GM12878 (cell line): ENCODE measurements at regions not wholly inside any gene's neighbourhood (a gene's known extent, or its start where the extent isn't known, plus 50 kb on each side); places are given as distances from the start of the nearest gene placed in this dataset.

Experiments used
- ATAC-seq: fragments of 200-7000 bp; cut with Tn5 transposase; 3 replicates; pipeline ENCODE4 v1.9.1; 2020; ENCODE audit warnings: mild to moderate bottlenecking, moderate library complexity
- BruUV-seq: library from RNA; stranded (reverse); fragments of 400-500 nt; replicated peaks from 2 replicates; lab custom pipeline; 2021; lab: Mats Ljungman, UMichigan
- CTCF ChIA-PET: fragments of 300-600 bp; sonication (Branson Sonifier 250); formaldehyde crosslinking; extraction: SDS; loops from one replicate; lab custom pipeline; 2021; ENCODE audit warnings: inconsistent platforms; lab: Yijun Ruan, JAX
- POLR2A ChIA-PET: fragments of 350-600 bp; formaldehyde crosslinking; extraction: SDS; loops from one replicate; lab custom pipeline; 2021; ENCODE audit warnings: inconsistent platforms; lab: Charles Lee
- RAD21 ChIA-PET: fragments of 300-600 bp; sonication (Branson Sonifier 250); formaldehyde crosslinking; loops from one replicate; lab custom pipeline; 2023; ENCODE audit warnings: antibody characterized with exemption; ENCODE audit not compliant: unreplicated experiment; lab: Charles Lee
- SMC1A ChIA-PET: fragments of 300-600 bp; sonication (Branson Sonifier 250); formaldehyde crosslinking; loops from one replicate; lab custom pipeline; 2023; ENCODE audit not compliant: unreplicated experiment, uncharacterized antibody; lab: Charles Lee
- DNase-seq: peaks from one replicate; pipeline ENCODE4 v3.0.0-alpha.2; 2011; ENCODE audit warnings: low read depth, low spot score
- FAIRE-seq: peaks from 3 replicates; lab custom pipeline; 2011; peaks lifted over from hg19 to GRCh38; lab: Jason Lieb, UNC
- H2AFZ ChIP-seq: 2 replicates; pipeline ENCODE4 v1.6.0; 2011; ENCODE audit warnings: low read depth, low read length, control low read depth; ENCODE audit not compliant: control insufficient read depth
- H3K27ac ChIP-seq: 2 replicates; pipeline ENCODE4 v1.5.1; 2011; ENCODE audit warnings: control low read depth; ENCODE audit not compliant: control insufficient read depth, insufficient read depth
- H3K27me3 ChIP-seq, 2 experiments: replicated peaks in 1 of 2; 2 replicates each; pipeline versions ENCODE4 v1.6.0 to v1.6.1; 2011; ENCODE audit warnings: low read length in 1 of 2; ENCODE audit not compliant: control insufficient read depth in 2 of 2, insufficient read depth in 2 of 2
- H3K36me3 ChIP-seq, 2 experiments: 2 replicates each; pipeline ENCODE4 v1.5.1; 2011; ENCODE audit warnings: low read length in 1 of 2; ENCODE audit not compliant: control insufficient read depth in 2 of 2, insufficient read depth in 2 of 2
- H3K4me1 ChIP-seq: 2 replicates; pipeline ENCODE4 v1.6.1; 2011; ENCODE audit warnings: mild to moderate bottlenecking, low read length, moderate library complexity, mixed read lengths; ENCODE audit not compliant: control insufficient read depth, insufficient read depth
- H3K4me2 ChIP-seq: 2 replicates; pipeline ENCODE4 v1.6.0; 2011; ENCODE audit warnings: control low read depth; ENCODE audit not compliant: control insufficient read depth, insufficient read depth
- H3K4me3 ChIP-seq: fragments of 200-600 bp; sonication (generic); 2 replicates; pipeline ENCODE4 v1.5.1; 2016
- H3K79me2 ChIP-seq: 2 replicates; pipeline ENCODE4 v1.6.0; 2011; ENCODE audit warnings: low read length; ENCODE audit not compliant: control insufficient read depth, insufficient read depth
- H3K9ac ChIP-seq: 2 replicates; pipeline ENCODE4 v1.8.0; 2011; ENCODE audit warnings: low read length, control low read depth, mixed read lengths; ENCODE audit not compliant: control insufficient read depth, insufficient read depth
- H3K9me3 ChIP-seq: replicated peaks from 3 replicates; pipeline ENCODE4 v1.5.1; 2011; ENCODE audit warnings: mild to moderate bottlenecking, low read length; ENCODE audit not compliant: control insufficient read depth, insufficient read depth
- H4K20me1 ChIP-seq: 2 replicates; pipeline ENCODE4 v1.6.0; 2011; ENCODE audit not compliant: control insufficient read depth, insufficient read depth
- BCLAF1 ChIP-seq: fragments of 450-650 bp; IDR thresholded peaks from 2 replicates; pipeline ENCODE4 v1.6.1; 2017; ENCODE audit warnings: antibody characterized with exemption, mild to moderate bottlenecking, moderate library complexity
- HDAC6 ChIP-seq: fragments of 200-600 bp; sonication (generic); IDR thresholded peaks from one replicate; pipeline ENCODE4 v1.8.0; 2017; ENCODE audit warnings: antibody characterized with exemption; ENCODE audit not compliant: unreplicated experiment
- IRF3 ChIP-seq: fragments of 450-650 bp; IDR thresholded peaks from 2 replicates; pipeline ENCODE4 v1.6.1; 2014; ENCODE audit warnings: mild to moderate bottlenecking
- IRF4 ChIP-seq: IDR thresholded peaks from 2 replicates; pipeline ENCODE4 v1.6.1; 2011; ENCODE audit warnings: low read depth, low read length
- KAT2A ChIP-seq: conservative IDR thresholded peaks from 2 replicates; pipeline ENCODE4 v1.6.1; 2011; ENCODE audit warnings: low read depth, low read length; ENCODE audit not compliant: control insufficient read depth
- PAX5 ChIP-seq: IDR thresholded peaks from 2 replicates; pipeline ENCODE4 v1.6.1; 2011; ENCODE audit warnings: low read depth, low read length, borderline replicate concordance
- PML ChIP-seq: IDR thresholded peaks from 2 replicates; pipeline ENCODE4 v1.6.1; 2012; ENCODE audit warnings: low read length, inconsistent platforms
- SMAD5 ChIP-seq: IDR thresholded peaks from 2 replicates; pipeline ENCODE4 v1.6.1; 2016; ENCODE audit warnings: antibody characterized with exemption, low read depth
- SMC3 ChIP-seq: IDR thresholded peaks from 2 replicates; pipeline ENCODE4 v1.6.1; 2011; ENCODE audit warnings: low read length, improper control_type of control experiment, borderline replicate concordance
- YBX1 ChIP-seq: fragments of 450-650 bp; IDR thresholded peaks from 2 replicates; pipeline ENCODE4 v1.6.1; 2016; ENCODE audit warnings: antibody characterized with exemption
- ZBED1 ChIP-seq: IDR thresholded peaks from 2 replicates; pipeline ENCODE4 v1.6.1; 2016; ENCODE audit warnings: borderline replicate concordance
- WGBS: methylation state at CpG from one replicate; pipeline ENCODE4 v1.1.6; 2016; ENCODE audit warnings: low lambda C conversion rate; ENCODE audit not compliant: insufficient replicate concordance, insufficient coverage; ENCODE audit errors: missing lambda C conversion rate; 5-methylcytosine and 5-hydroxymethylcytosine counted together
- in situ Hi-C: fragments of 300-500 bp; cut with MboI; formaldehyde crosslinking; loops from 9 replicates; pipeline ENCODE4 v1.14.3; 2018; ENCODE audit warnings: mixed read lengths
- intact Hi-C: fragments of 100-400 bp; cut with micrococcal nuclease; formaldehyde crosslinking; loops from one replicate; pipeline ENCODE4 v1.14.2; 2022; ENCODE audit not compliant: unreplicated experiment
- TF ChIP-seq, protein P1 (sequence below): fragments of 450-650 bp; conservative IDR thresholded peaks from 2 replicates; pipeline ENCODE4 v1.6.1; 2017; ENCODE audit warnings: mild to moderate bottlenecking, moderate library complexity

DNA sequence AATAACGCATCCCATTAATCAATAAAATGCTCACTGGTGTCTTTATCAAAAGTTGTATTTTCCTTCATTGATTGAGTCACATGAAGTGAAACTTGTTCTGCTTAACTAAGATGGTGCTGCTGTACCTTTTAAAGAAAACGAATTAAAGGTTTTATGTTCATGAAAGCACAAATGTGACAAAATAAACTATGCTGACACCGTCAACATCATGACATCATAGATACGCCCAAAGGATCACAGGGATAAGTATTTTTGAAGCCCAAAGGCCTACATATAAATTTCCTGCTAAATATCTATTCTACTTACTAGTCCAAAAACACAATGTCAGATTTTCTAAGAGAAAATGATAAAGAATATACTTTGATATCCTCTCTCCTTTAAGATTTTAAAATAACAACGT, 94.4 kb downstream of the FAM217A start:
- Histone ChIP-seq H3K4me3 (no peak overlapping the region), H3K9ac (no peak overlapping the region), H3K36me3 (no peaks in the 10 kb centered on the region), H3K27me3 (no peaks in the 10 kb centered on the region), H4K20me1 (no peaks in the 10 kb centered on the region), H2AFZ (no peak overlapping the region), H3K4me1 (no peaks in the 10 kb centered on the region), H3K4me2 (no peak overlapping the region), H3K27ac (no peak overlapping the region), H3K9me3 (no peaks in the 10 kb centered on the region), H3K79me2 (no peaks in the 10 kb centered on the region)
- CTCF ChIA-PET: no interaction called here
- FAIRE-seq (no peak), DNase-seq (no peak), ATAC-seq (no peak)
- intact Hi-C loops (no loop called here), in situ Hi-C loops (no loop called here)
- POLR2A ChIA-PET: interaction anchor here (1.0 kb wide), 1 partner anchor 155 kb away, joined by 3 read pairs; no protein-coding TSS in a partner anchor
- no TSS peak for BruUV-seq
- WGBS: 65% methylated on average over 5 of the region's 5 CpGs
- SMC1A ChIA-PET: no interaction called here
- TF ChIP-seq IRF3 (no peak), PAX5 (no peak), KAT2A (no peak), HDAC6 (no peak)
- RAD21 ChIA-PET: no interaction called here

- Histone ChIP-seq H3K4me2 (no peak overlapping the region), H3K9me3 (no peaks in the 10 kb centered on the region), H3K9ac (no peak overlapping the region), H3K4me3 (no peak overlapping the region), H3K79me2 (no peaks in the 10 kb centered on the region), H3K27me3 (no peaks in the 10 kb centered on the region), H3K27ac (no peak overlapping the region), H2AFZ (no peak overlapping the region), H3K4me1 (no peaks in the 10 kb centered on the region), H4K20me1 (no peaks in the 10 kb centered on the region), H3K36me3 (no peaks in the 10 kb centered on the region)
- ATAC-seq (no peak), FAIRE-seq (no peak), DNase-seq (no peak)
- in situ Hi-C loops (loop anchor here (5.0 kb wide), 1 partner anchor 239 kb away; no protein-coding TSS in a partner anchor), intact Hi-C loops (loop anchor here (5.0 kb wide), 2 partner anchors 134 to 709 kb away; no protein-coding TSS in a partner anchor)
- ChIA-PET RAD21 (interaction anchor here (0.7 to 1.1 kb wide), 2 partner anchors 8 to 116 kb away, joined by 3 read pairs; no protein-coding TSS in a partner anchor), POLR2A (no interaction called here), SMC1A (interaction anchor here (0.6 to 1.5 kb wide), 6 partner anchors 8 to 571 kb away, joined by 3 to 4 read pairs (median 3); no protein-coding TSS in a partner anchor), CTCF (interaction anchor here (0.7 to 2.2 kb wide), 5 partner anchors 9 to 539 kb away, joined by 3 to 11 read pairs (median 4); no protein-coding TSS in a partner anchor)
- 56% methylated on average over 3 of the region's 3 CpGs for WGBS
- BruUV-seq: no TSS peak
- TF ChIP-seq SMC3: no peak
- no peak for TF ChIP-seq ZBED1
- no peak for TF ChIP-seq IRF4
- no peak for TF ChIP-seq BCLAF1
- TF ChIP-seq YBX1: no peak
- TF ChIP-seq SMAD5: no peak
- no peak for TF ChIP-seq PML
- TF ChIP-seq, protein P1, sequence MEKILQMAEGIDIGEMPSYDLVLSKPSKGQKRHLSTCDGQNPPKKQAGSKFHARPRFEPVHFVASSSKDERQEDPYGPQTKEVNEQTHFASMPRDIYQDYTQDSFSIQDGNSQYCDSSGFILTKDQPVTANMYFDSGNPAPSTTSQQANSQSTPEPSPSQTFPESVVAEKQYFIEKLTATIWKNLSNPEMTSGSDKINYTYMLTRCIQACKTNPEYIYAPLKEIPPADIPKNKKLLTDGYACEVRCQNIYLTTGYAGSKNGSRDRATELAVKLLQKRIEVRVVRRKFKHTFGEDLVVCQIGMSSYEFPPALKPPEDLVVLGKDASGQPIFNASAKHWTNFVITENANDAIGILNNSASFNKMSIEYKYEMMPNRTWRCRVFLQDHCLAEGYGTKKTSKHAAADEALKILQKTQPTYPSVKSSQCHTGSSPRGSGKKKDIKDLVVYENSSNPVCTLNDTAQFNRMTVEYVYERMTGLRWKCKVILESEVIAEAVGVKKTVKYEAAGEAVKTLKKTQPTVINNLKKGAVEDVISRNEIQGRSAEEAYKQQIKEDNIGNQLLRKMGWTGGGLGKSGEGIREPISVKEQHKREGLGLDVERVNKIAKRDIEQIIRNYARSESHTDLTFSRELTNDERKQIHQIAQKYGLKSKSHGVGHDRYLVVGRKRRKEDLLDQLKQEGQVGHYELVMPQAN: no peak
These were observed 92.7 kb downstream of the FAM217A start for GRCh38 chr6:3986241-3986640.
